Cardiac septum (tissue), 1 donor: ENCODE measurements at regions not wholly inside any gene's neighbourhood (a gene's known extent, or its start where the extent isn't known, plus 50 kb on each side); places are given as distances from the start of the nearest gene placed in this dataset.

Experiments
- DNase-seq: peaks from one replicate; pipeline ENCODE4 v3.0.0-alpha.2; 2020; ENCODE audit warnings: low spot score
- intact Hi-C: fragments of 100-400 bp; cut with DNase I; formaldehyde crosslinking; loops from one replicate; pipeline ENCODE4 v1.14.0; 2022
- donor health status: DM: no; HTN: no; CAD: no.

GRCh38 chr2:177314722-177315264, 50.3 kb upstream of the NFE2L2 start:
- DNase-seq = no peak
- intact Hi-C loops = no loop called here

GRCh38 chr2:177315364-177315763, 50.8 kb upstream of the NFE2L2 start:
- DNase-seq = no peak
- intact Hi-C loops = no loop called here

GRCh38 chr2:177316756-177317155, 52.2 kb upstream of the NFE2L2 start:
- intact Hi-C loops = no loop called here
- DNase-seq = no peak

GRCh38 chr2:177317443-177317842, 52.9 kb upstream of the NFE2L2 start:
- intact Hi-C loops = no loop called here
- DNase-seq = no peak

DNA sequence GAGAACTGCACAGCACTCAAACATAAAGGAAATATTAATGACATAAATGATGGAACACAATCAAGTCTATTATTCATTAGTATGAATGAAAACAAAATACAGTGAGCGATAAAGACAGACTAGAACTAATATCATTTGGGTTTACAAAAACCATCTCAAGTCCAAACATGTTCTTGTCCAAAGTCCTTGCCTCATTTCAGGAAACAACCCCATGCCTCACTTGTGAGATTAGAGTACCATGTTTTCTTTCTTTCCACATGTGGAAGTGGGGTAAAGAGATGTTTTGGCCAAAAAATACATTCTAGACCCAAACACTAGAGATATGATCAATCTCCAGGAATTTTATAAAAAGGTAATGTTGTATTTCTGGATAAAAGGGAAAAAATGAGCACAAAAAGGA, 53.3 kb upstream of the NFE2L2 start:
- DNase-seq = no peak
- intact Hi-C loops = no loop called here

GRCh38 chr2:177318613-177319012, 54.1 kb upstream of the NFE2L2 start:
- no peak for DNase-seq
- intact Hi-C loops = no loop called here

DNA sequence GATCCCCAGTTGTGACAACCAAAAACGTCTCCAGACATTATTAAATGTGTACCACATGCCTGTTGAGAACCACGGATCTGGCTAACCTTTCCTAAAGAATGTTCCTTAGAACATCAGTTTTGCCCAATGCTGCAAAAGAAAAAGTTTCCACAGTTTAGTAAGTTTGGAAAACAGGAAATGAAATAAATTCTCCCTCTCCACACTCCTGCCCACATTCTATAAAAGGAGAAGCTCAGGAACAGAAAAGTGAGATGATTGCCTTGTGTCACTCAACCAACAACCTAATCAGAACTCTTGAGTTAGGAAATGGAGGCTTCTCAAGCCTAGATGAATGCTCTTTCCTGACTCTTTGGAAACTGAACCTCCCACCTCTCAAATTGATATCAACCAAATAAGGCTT, 56.1 kb upstream of the NFE2L2 start:
- intact Hi-C loops = no loop called here
- DNase-seq = no peak

DNA sequence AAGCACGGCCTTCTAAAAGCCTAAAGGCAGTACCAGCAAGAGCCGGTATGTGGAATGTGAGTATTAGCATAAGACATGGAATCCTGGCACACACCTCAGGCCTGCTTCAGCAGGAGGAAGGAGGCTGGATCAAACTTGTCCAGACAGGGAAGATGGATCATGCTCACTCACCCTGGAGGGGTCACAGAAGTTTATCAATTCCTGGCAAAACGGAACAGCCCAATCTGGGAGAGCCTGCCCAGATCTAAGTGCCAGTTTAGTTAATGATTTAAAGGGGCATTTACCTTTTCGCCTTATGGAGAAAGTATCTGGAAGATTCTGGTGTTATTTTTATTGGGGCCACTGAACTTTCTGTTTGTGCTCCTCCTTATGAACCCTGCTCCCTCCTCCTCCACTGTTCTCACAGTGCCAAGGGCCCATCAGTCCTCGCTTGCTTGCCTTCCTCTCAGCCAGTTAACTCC, 58.3 kb upstream of the NFE2L2 start:
- no peak for DNase-seq
- intact Hi-C loops = no loop called here

- intact Hi-C loops = no loop called here
- no peak for DNase-seq
Observed at GRCh38 chr2:177324797-177325196, 60.3 kb upstream of the NFE2L2 start.

DNA sequence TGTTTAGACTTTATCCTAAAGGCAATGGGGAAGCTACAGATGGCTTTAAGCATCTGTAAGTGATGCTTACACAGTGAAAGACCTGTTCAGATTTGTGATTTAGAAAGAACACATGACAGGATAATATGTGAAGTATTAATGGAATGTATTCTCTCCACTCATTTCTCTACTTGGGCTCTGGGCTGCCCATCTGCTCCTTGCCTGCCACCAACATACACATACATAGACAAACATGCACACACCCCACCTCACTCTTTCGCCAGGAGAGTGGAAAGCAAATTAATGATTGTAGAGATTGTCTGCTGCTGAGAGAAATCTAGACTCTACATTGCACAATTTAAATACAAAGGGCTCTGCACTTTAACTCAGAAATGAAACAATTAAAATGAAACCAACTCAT, 61.0 kb upstream of the NFE2L2 start:
- intact Hi-C loops = no loop called here
- DNase-seq = no peak

DNA sequence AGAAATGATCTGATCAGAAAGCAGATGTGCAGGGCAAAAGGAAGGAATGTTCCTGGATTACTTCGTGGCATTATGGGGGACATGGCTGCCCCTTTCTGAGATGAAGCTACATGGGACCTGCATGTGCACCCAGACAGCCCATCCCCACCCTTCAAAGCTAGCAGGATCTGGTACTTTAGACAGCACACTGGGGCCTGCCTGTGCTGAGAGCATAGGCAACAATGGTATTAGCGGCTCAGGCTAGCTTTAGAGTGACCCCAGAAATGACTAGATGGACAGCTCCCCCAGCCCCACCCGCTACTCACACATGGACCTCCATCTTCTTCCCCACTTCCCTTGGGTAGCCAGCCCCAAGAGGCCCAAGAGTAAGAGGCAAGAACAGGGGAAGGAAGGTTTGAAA, 61.5 kb upstream of the NFE2L2 start:
- intact Hi-C loops = no loop called here

DNA sequence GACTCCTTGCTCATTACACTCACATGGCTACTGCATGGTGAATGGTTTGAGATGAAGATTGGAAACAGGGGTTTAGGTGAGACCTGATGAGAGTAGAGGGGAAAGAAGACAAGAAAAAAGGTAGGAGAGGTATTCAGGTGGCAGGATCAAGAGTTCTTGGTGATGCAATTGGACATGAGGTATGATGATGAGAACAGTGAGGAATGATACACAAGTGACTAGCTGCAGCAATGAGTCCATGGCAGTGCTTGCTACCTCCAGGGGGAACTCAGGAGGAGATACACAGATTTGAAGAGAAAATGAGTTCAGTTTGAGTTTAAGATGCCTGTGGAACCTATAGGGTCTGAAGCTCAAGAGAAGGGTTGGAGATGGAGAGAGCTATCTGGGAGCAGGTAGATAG, 62.1 kb upstream of the NFE2L2 start:
- no peak for DNase-seq
- intact Hi-C loops = no loop called here

More for the DNA sequence above, 61.5 kb upstream of the NFE2L2 start:
- no peak for DNase-seq

DNA sequence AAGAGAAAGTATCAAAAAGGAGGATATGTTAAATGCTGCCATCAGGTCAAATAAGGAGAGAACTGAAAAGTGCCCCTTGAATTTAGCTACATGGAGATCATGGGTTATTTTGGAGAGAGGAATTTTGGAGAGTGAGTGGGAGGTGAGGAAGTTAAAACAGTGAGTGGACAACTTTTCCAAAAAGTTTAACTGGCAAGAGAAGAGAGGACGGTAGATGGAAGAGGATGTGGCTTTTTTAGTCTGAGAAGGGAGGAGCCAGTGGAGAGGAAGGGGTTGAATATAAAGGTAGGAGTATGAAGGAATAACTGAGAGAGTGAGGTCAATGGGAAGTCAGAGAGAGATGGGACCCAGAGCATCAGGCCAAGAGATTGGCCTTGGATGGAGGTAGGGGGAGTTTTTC, 62.5 kb upstream of the NFE2L2 start:
- no peak for DNase-seq
- intact Hi-C loops = no loop called here

GRCh38 chr2:177328056-177328455, 63.5 kb upstream of the NFE2L2 start:
- DNase-seq = no peak
- intact Hi-C loops = no loop called here

GRCh38 chr2:177329064-177329463, 63.5 kb upstream of the AGPS start:
- DNase-seq = no peak

GRCh38 chr2:177331466-177331997, 61.0 kb upstream of the AGPS start:
- DNase-seq = no peak
- intact Hi-C loops = loop anchor here (5.0 kb wide), 1 partner anchor 49 kb away; no protein-coding TSS in a partner anchor

More at GRCh38 chr2:177329064-177329463, 63.5 kb upstream of the AGPS start:
- intact Hi-C loops = no loop called here

DNA sequence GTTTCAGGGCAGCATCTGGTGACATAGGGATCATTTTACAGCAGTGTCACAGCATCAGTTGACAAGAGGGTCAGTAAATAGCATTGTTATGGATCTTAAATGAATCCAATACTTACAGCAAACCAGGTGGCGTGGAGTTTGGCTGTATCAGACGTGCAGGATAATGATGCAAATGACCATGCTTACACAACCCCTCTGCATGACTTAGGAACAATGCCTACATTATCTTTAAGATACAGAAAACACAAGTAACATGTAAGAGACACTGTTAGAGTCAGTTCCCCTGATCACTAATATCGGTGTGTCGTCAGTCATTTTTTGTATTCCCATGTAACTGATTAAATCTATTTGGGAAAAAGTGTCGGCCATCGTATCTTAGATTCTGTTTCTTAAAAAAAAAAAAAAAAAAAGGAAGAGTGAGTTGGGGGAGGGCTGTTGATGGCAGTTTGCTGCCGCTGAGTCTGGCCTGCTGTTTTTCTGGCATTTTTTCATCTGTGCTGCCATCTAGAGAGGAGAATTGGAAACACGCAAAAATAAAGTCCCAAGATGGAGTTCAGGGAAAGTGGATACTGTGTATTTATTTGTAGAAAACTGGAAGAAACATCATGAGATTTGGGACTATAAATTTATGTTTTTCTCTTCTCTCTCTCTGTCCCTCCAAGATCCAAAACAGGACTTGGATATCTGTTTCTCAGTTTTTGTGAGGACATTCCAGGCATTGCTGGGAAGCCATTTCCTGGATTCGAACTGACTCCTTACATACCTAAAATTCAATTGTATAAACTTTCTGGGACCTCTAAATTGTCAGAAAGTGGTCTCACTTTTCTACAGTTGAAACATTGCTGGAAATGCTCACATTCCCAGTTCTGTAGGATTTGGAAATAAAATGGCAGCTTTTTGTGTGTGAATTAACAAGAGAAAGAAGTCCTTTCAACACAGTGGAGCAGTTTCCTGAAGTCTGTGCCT, 60.3 kb upstream of the AGPS start:
- DNase-seq = no peak
- intact Hi-C loops = loop anchor here (1.0 to 5.0 kb wide), 3 partner anchors 50 to 168 kb away; no protein-coding TSS in a partner anchor

GRCh38 chr2:177332992-177333388, 59.6 kb upstream of the AGPS start:
- no peak for DNase-seq
- intact Hi-C loops = loop anchor here (1.0 to 5.0 kb wide), 3 partner anchors 51 to 169 kb away; no protein-coding TSS in a partner anchor

DNA sequence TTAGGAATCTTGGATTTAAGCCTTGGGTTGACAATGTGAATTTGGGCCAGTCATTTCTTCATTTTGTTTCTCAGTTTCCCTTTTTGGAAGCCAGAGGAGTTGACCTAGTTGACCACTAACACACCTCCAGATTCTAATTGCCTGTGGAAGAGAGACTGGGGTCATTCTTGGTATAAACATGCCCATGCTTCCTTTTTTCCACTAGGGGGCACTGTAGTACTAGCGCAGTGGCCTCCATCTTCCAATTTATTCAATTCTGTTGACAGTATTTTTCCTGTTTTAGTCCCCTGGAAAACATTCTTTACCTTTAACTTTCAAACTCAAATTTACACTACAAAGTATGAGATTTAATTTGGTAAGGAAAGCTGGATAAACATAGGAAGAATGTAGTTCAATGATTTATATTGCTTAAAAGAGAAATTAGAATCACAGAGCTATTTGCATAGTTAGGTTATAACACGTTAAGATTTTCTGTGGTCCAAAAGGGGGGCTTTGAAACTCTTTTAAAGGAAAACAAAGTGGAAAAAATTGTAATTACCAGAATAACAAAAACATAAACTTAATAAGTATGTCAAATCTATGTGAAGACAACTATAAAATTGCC, 57.5 kb upstream of the AGPS start:
- intact Hi-C loops = loop anchor here (2.0 to 5.0 kb wide), 5 partner anchors 53 to 422 kb away; no protein-coding TSS in a partner anchor
- no peak for DNase-seq

DNA sequence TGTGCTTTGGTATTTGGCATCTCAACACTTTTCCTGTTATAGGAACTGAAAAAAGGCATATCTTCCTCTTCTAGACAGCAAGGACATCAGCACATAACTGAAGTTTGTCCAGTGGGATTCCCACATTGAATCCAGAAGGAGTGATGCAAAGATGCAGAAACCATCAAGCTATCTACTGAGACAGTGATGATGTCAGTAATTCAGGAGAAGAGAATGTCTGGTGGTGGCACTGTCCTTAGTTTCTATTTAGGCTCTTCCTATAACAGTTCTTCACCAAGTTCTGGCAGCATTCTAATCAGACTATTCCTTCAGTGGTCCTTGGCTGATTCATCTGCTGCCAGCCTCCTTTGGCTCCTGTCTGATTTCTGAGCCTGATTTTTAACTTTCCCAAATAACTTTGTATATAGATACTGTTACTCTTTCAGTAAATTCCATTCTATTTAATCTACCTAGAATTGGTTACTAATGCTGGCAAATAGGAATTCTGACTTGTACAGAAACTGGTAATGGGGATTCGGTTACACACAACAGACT, 56.6 kb upstream of the AGPS start:
- intact Hi-C loops = loop anchor here (2.0 to 5.0 kb wide), 4 partner anchors 81 to 421 kb away; no protein-coding TSS in a partner anchor
- DNase-seq = no peak
